Epithelial cell of proximal tubule (primary cell): ENCODE measurements at regions not wholly inside any gene's neighbourhood (a gene's known extent, or its start where the extent isn't known, plus 50 kb on each side); places are given as distances from the start of the nearest gene placed in this dataset.

Source experiments
- DNase-seq: peaks from one replicate; pipeline ENCODE4 v3.0.0-alpha.2; 2011; ENCODE audit warnings: low read depth
- H3K4me3 ChIP-seq: 2 replicates; pipeline ENCODE4 v1.5.1; 2011; ENCODE audit warnings: low read depth, mild to moderate bottlenecking, low read length
- CTCF ChIP-seq: conservative IDR thresholded peaks from 2 replicates; pipeline ENCODE4 v1.5.1; 2012; ENCODE audit warnings: low read depth, mild to moderate bottlenecking, low read length

GRCh38 chr5:13640270-13640669, 304.2 kb downstream of the DNAH5 start:
- H3K4me3 ChIP-seq = no peak overlapping the region
- no peak for TF ChIP-seq CTCF
- peak; percentile 75 for DNase-seq

- no peak for TF ChIP-seq CTCF
- DNase-seq = peak; percentile 19
- no peak overlapping the region for H3K4me3 ChIP-seq
These were observed 311.8 kb downstream of the DNAH5 start for GRCh38 chr5:13632676-13633075.

- no peak overlapping the region for H3K4me3 ChIP-seq
- no peak for TF ChIP-seq CTCF
- DNase-seq = no peak
These were observed 315.3 kb downstream of the DNAH5 start for GRCh38 chr5:13629218-13629617.

GRCh38 chr5:13627673-13628454, 316.6 kb downstream of the DNAH5 start:
- no peak overlapping the region for H3K4me3 ChIP-seq
- no peak for TF ChIP-seq CTCF
- no peak for DNase-seq

GRCh38 chr5:13625616-13626198, 318.8 kb downstream of the DNAH5 start:
- no peak overlapping the region for H3K4me3 ChIP-seq
- peak; percentile 12 for DNase-seq
- no peak for TF ChIP-seq CTCF

- H3K4me3 ChIP-seq = no peak overlapping the region
- no peak for DNase-seq
- TF ChIP-seq CTCF = no peak
These were observed 320.0 kb downstream of the DNAH5 start for GRCh38 chr5:13624283-13625074.
